Head of caudate nucleus (tissue), 42 donors: ENCODE measurements at regions not wholly inside any gene's neighbourhood (a gene's known extent, or its start where the extent isn't known, plus 50 kb on each side); places are given as distances from the start of the nearest gene placed in this dataset.
A peak's percentile ranks its signal among the peaks of the same experiment; 100 is the strongest.
"Not testable (repeated sequence)": the region's sequence is repeated elsewhere in the genome, so short reads cannot be mapped to it uniquely, and the experiment has no call there.

ENCODE experiments used
- DNase-seq, 42 donors: peaks; one replicate each; pipeline versions ENCODE4 v3.0.0 to v3.0.0-alpha.2; 2020 to 2021; ENCODE audit warnings: mixed read lengths in 7 of 42
- intact Hi-C: fragments of 100-400 bp; cut with DNase I; formaldehyde crosslinking; loops from one replicate; pipeline ENCODE4 v1.15.0; 2022

DNA sequence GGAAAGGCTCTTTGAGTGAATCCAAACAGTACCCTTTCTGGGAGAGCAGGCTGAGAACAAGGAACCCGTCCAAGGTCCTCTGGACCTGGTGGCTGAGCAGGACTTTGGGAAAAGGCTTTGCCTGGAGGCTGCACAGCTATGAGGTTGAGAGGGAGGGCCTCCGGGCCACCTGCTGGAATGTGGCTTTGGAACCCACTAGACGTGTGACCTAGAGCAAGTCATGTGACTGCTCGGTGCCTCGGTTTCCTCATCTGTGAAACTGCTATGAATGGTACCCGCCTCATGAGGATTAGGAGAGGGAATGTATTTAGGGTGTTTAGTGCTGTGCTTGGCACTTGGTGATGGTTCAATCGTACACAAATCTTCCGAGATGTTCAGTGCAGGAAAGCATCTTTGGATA lies 50.4 kb downstream of the HAPSTR1 start:
- intact Hi-C loops = no loop called here
- DNase-seq = peak in 1 of 42 donors; percentile 5

DNA sequence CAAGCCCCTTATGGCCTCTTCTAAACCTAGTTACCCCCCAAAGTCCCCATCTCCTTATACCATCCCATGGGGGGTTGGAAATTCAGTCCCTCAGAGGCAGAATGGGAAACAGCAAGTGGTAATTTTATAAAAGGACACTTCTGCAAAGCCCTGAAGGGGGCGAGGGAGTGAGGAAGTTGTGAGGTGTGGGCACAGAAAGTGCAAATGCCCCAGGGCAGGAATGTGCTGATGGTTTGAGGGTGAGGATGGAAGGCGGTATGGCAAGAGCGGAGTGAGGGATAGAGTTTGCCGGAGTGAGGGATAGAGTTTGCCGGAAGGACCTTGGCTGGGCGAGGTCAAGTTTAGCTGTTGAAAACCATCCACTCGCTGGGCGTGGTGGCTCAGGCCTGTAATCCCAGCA lies 52.7 kb downstream of the HAPSTR1 start:
- DNase-seq = no peak
- intact Hi-C loops = no loop called here

DNA sequence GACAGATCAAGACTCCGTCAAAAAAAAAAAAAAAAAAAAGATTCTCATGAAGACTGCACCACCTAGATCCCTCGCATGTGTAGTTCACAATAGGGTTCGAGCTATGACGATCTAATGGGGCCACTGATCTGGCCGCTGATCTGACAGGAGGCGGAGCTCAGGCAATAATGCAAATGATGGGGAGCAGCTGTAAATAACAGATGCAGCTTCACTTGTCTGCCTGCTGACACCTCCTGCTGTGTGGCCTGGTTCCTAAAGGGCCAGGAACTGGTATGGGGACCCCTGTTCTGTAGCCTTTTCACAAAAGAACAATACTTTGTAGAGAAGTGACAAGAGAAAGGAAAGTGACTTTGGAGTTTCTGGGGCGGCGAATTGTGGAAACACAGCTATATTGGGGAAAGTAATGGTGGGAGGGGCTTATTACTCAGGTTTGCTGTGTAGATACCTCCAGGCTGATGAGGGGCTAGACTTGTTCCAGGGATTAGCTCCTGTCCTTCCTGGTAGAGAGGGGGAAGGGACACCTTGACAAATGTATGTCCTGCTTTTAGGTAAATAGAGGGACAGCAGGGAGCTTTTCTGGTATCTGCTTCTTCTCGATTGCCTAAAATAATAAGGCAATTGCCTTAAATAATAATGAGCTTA lies 57.1 kb downstream of the HAPSTR1 start:
- no peak for DNase-seq
- intact Hi-C loops = no loop called here

DNA sequence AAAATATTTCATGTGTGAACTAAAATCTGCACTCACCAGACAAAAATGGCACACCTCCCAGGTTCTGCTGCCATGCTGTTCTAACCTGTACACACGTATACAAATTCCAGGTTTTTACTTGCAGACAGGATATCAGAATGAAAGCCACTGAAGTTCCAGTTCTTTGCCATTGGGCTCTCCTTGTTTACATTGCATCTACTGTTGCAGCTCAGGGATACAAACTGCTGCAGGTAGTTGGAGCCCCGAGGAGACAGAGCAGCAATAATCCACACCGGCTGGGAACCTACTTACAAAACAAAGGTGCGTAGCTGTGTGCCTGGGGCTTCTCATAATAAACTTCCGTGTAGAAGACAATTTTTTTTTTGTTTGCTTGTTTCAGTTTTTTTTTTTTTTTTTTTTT lies 59.6 kb downstream of the HAPSTR1 start:
- intact Hi-C loops = no loop called here
- peak in 1 of 42 donors; percentile 22 for DNase-seq

DNA sequence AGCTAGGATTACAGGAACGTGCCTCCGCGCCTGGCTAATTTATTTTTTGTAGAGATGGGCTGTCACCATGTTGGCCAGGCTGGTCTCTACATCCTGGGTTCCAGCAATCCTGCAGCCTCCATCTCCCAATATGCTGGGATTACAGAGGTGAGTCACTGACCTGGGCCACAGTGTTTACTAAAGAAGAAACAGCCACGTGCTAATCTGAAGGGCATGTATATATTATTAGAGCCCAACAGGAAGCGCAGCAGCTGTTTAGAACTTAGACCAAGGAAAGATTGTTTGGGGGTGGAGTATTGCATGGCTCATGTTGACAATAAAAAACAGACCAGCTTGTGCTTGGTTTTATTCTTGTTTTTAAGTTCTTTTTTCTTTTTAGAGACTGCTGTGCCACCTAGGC lies 60.2 kb downstream of the HAPSTR1 start:
- no peak for DNase-seq
- intact Hi-C loops = no loop called here

DNA sequence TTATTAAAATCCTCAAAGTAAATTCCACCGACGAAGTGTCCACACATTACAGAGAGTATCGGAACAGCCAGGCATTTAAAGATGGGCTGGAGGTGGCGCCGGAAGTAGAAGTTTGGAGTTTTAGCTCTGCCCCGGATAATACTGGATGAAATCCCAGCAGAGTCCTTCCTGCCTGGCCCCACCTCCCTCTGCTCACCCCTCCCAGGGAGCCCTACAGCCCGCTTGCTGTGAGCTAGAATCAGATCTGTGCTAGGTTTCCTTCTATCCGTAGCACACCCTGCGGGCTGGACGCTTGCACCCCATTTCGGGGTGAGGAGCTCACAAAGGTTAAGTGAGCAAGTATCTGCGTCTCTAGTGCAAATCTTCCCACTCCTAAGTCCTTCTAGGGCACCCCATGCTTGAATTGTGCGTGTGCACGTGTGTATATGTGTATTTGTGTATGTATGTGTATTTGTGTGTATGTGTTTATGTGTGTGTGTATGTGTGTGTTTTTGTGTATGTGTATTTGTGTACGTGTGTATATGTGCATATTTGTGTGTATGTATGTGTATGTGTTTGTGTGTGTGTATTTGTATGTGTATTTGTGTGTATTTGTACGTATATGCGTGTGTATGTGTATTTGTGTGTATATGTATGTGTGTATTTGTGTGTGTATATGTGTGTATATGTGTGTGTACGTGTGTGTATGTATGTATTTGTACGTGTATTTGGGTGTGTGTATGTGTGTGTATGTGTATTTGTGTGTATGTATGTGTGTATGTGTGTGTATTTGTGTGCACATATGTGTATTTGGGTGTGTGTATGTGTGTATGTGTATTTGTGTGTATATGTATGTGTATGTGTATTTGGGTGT lies 61.4 kb downstream of the HAPSTR1 start:
- intact Hi-C loops = no loop called here
- no peak for DNase-seq

DNA sequence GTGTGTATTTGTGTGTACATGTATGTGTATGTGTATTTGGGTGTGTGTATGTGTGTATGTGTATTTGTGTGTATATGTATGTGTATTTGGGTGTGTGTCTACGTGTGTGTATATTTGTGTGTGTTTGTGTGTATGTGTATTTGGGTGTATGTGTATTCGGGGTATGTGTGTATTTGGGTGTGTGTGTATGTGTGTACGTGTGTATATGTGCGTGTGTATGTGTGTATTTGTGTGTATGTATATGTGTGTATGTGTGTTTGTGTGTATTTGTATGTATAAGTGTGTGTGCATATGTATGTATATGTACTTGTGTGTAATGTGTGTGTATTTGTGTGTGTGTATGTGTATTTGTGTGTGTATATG lies 62.0 kb downstream of the HAPSTR1 start:
- no peak for DNase-seq
- intact Hi-C loops = no loop called here

DNA sequence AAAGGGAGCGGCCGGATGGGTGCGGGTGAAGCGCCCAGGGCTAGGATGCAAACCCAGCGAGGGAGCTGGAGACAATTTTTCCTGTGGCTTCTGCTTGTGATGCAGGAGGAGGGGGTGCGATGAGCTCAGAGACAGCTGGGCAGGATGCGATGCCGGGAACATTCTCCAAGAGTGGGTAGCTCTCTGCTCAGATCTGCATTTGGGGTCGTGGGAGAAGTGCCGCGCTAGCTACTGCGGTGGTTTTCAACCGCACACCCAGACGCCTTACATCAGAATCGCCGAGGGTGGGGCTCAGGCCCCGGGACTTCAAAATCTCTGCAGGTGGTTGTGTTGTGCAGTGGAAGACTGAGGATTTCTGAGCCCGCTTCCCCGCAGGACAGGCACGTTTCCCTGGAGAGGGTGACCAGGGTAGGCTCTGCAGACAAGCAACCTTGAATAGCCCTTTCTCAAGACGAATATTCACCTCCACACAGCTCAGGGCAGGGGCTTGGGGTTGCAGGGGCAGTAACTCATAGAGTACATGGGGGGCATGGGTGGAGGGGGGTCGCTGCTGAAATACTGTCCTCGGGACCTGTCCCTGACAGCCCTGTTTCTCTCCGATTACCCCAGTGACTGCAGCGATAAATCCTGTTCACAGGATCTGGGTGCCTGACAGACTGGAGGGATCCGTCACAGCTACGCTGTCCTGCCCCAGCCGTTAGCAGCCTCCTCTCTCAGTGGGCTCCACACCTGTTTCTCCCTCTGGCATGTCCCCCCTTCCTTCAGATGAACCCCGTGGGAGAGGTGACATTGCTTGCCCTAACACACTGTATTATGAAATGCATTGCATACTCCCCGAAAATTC lies 63.3 kb downstream of the HAPSTR1 start:
- no peak for DNase-seq
- intact Hi-C loops = no loop called here

DNA sequence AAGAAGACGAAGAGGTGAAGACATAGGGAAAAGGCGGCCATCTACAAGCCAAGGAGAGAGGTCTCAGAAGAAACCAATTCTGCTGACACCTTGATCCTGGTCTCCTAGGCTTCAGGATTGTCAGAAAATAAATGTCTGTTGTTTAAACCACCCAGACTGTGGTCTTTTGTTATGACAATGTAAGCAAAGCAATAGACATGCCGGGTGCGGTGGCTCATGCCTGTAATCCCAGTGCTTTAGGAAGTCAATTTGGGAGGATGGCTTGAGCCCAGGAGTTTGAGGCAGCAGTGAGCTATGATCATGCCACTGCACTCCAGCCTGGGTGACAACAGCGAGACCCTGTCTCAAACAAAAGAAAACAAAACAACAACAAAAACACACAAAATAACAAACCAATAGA lies 64.4 kb downstream of the HAPSTR1 start:
- intact Hi-C loops = no loop called here
- DNase-seq = no peak

DNA sequence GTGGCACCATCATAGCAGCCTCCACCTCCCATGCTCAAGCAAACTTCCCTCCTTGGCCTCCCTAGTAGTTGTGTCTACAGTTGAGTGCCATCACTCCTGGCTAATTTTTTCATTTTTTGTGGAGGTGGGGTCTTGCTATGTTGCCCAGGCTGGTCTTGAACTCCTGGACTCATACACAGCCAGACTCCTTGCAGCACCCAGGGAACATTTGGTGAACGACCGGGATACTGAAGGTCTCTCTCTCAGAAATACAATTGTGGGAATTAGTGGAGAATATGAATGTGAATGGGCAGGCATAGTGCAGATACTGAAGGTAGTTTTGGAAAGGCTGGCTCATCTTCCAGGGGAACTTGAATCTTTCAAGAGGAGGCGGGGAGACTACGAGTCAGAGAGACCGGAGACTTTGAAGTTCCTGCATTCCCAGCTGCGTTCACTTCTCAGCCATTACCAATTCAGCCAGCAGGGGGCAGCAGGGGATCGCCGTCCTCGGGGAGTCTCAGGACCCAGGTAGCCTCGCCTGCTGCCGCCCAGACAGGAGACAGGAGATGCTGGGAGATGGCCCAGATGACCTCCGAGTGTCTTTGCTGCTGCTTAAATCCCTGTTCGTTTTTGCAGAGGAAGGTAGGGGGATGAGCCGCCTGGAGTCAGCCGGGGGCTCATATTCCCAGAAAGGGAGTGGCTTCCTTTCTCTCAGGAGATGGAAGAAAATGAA lies 68.6 kb downstream of the HAPSTR1 start:
- intact Hi-C loops = no loop called here
- peak; percentile 59 to 92 (median 83) for DNase-seq

DNA sequence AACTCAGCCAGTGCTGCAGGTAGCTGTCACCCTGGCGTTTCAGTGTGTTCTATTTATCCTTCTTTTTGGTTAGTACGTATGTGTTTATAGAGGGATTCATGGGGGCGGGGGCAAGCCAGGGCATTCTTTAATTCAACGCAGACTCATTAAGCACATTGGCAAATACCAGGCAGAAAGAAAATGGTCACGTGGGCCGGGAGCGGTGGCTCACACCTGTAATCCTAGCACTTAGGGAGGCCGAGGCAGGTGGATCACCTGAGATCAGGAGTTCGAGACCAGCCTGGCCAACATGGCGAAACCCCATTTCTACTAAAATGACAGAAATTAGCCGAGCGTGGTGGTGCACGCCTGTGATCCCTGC lies 69.1 kb downstream of the HAPSTR1 start:
- no peak for DNase-seq
- intact Hi-C loops = no loop called here

DNA sequence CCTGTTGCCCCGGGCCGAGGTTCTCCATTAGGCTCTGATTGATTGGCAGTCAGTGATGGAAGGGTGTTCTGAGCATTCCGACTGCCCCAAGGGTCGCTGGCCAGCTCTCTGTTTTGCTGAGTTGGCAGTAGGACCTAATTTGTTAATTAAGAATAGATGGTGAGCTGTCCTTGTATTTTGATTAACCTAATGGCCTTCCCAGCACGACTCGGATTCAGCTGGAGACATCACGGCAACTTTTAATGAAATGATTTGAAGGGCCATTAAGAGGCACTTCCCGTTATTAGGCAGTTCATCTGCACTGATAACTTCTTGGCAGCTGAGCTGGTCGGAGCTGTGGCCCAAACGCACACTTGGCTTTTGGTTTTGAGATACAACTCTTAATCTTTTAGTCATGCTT lies 74.2 kb downstream of the HAPSTR1 start:
- no peak for DNase-seq
- intact Hi-C loops = no loop called here

DNA sequence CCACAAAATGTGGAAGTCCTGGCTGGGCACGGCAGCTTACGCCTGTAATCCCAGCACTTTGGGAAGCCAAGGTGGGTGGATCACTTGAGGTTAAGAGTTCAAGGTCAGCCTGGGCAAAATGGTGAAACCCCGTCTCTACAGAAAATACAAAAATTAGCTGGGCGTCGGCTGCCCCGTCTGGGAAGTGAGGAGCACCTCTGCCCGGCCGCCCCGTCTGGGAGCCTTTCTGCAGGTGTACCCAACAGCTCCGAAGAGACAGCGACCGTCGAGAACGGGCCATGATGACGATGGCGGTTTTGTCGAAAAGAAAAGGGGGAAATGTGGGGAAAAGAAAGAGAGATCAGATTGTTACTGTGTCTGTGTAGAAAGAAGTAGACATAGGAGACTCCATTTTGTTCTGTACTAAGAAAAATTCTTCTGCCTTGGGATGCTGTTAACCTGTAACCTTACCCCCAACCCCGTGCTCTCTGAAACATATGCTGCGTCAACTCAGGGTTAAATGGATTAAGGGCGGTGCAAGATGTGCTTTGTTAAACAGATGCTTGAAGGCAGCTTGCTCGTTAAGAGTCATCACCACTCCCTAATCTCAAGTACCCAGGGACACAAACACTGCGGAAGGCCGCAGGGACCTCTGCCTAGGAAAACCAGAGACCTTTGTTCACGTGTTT lies 75.0 kb downstream of the HAPSTR1 start:
- DNase-seq, intact Hi-C loops: not testable (repeated sequence)

DNA sequence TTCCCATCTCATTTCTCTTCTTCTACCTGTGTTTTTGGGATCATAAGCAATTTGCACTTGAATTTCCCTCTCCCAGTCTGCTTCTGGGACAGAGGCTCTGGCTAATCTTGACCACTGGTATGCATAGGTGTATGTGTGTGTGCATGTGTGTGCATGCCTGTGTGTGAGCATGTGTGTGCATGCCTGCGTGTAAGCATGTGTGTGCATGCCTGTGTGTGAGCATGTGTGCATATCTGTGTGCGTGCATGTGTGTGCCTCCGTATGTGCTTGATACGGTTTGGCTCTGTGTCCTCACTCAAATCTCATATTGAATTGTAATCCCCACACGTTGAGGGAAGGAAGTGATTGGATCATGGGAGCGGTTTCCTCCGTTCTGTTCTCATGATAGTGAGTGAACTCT lies 77.7 kb downstream of the HAPSTR1 start:
- DNase-seq = no peak
- intact Hi-C loops = no loop called here

DNA sequence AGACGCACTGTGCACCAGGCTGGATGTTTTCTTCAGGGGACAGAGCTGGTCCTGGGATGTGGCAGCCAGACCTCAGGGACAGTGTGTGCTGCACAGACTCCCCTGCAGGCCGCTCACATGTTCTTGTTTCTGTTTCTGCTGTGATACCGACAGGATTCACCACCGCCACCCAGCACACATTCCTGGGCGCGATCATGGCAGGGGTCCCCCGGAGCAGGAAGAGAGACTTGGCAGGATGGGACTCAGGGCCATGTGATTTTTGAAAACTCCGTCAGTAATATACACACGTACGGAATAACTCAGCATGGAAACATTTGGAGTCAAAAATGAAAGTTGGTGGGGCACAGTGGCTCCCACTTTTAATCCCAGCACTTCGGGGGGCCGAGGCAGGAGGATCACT lies 79.0 kb downstream of the HAPSTR1 start:
- intact Hi-C loops = loop anchor here (10.0 kb wide), 1 partner anchor 54 kb away; no protein-coding TSS in a partner anchor
- DNase-seq = no peak

DNA sequence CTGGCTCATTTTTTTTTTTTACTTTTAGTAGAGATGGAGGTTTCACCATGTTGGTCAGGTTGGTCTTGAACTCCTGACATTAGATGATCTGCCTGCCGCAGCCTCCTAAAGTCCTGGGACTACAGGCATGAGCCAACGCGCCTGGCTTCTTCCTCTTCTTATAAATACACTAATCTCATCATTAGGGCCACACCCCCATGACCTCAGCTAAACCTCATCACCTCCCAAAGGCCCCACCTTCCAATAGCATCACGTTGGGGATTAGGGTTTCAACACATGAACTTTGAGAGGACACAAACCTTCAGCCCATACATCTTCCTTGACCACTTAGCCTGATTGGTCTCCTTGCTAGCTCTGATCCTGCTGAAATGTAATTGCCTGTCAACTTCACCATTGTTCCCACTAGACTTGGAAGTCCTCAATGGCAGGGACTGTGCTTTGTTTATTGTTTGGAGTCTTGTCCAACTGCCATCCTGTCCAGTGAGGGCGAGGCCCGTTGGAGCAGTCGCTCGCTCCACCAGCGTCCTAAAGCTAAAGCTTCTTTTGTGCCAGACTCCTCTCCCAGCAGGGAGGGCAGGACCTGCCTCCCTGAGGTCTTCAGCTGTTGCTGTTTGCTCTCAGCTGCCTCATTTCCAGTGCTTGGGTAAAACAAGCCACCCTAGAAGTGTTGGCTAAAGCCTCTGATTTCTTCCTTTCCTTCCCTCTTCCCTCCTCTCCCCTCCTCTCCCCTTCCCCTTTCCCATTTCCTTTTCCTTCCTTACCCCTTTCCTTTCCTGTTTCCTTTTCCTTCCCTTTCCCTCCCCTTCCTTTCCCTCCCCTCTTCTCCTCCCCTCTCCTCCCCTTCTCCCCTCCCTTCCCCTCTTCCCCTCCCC lies 85.3 kb downstream of the HAPSTR1 start:
- intact Hi-C loops = loop anchor here (10.0 kb wide), 1 partner anchor 48 kb away; no protein-coding TSS in a partner anchor
- peak; percentile 45 to 92 (median 79) for DNase-seq

DNA sequence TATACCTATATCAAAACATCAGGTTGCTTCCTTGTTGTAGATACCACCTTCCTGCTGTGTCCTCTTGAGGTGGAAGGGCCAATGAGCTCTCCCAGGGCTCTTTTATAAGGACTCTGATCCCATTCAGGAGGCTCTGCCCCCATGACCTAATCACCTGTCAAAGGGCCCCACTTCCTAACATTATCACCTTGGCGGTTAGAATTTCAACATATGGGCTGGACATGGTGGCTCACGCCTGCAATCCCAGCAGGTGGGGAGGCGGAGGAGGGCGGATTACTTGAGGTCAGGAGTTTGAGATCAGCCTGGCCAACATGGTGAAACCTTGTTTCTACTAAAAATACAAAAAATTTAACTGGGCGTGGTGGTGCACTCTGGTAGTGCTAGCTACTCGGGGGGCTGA lies 86.4 kb downstream of the HAPSTR1 start:
- intact Hi-C loops = loop anchor here (10.0 kb wide), 1 partner anchor 47 kb away; no protein-coding TSS in a partner anchor
- DNase-seq = no peak
